ENCODE measurements at regions not wholly inside any gene's neighbourhood (a gene's known extent, or its start where the extent isn't known, plus 50 kb on each side); places are given as distances from the start of the nearest gene placed in this dataset.

GRCh38 chr1:224521904-224522734 lies 87.5 kb upstream of the WDR26 start:
- intact Hi-C loops (cut with DNase I; ENCODE audit: low total_unique reads): no loop called here

GRCh38 chr1:224523676-224524075 lies 89.1 kb upstream of the WDR26 start:
- in situ Hi-C loops (cut with MboI; ENCODE audit: low pct_ligation_motif_present in 1 of 4, low pct_unique_long_range_greater_than_20kb in 1 of 4, low sequenced_read_pairs in 3 of 4) (no loop called here), intact Hi-C loops (cut with DNase I; ENCODE audit: low total_unique reads) (no loop called here)
- no peak overlapping the region for H3K27ac ChIP-seq
- H3K9me3 ChIP-seq: no peaks in the 10 kb centered on the region
- no peaks in the 10 kb centered on the region for H3K27me3 ChIP-seq
- no peak for DNase-seq
- TF ChIP-seq EP300 (IDR thresholded peaks at IDR 0.05; ENCODE audit: low read depth) (no peak), POLR2A (IDR thresholded peaks at IDR 0.05) (no peak), POLR2AphosphoS5 (IDR thresholded peaks at IDR 0.05) (no peak), CTCF (IDR thresholded peaks at IDR 0.05) (no peak)
- H3K4me1 ChIP-seq: no peaks in the 10 kb centered on the region
- no peaks in the 10 kb centered on the region for H3K36me3 ChIP-seq
- no peak overlapping the region for H3K4me3 ChIP-seq

More at GRCh38 chr1:224521904-224522734, 87.5 kb upstream of the WDR26 start:
- 64 to 83% methylated on average over 1 to 3 of the region's 3 CpGs for WGBS, 2 donors (ENCODE audit: low coverage in 1 of 2)
- in situ Hi-C loops (cut with MboI; ENCODE audit: low pct_ligation_motif_present in 1 of 4, low pct_unique_long_range_greater_than_20kb in 1 of 4, low sequenced_read_pairs in 3 of 4): no loop called here
- Histone ChIP-seq H3K4me1 (no peaks in the 10 kb centered on the region), H3K9me3 (no peaks in the 10 kb centered on the region), H3K27ac (no peak overlapping the region), H3K36me3 (no peaks in the 10 kb centered on the region), H3K27me3 (no peaks in the 10 kb centered on the region), H3K4me3 (no peak overlapping the region)
- no peak for TF ChIP-seq POLR2AphosphoS5 (IDR thresholded peaks at IDR 0.05)
- peak in 1 of 5 experiments; percentile 7 for TF ChIP-seq CTCF (IDR thresholded peaks at IDR 0.05)
- TF ChIP-seq EP300 (IDR thresholded peaks at IDR 0.05; ENCODE audit: low read depth): no peak
- TF ChIP-seq POLR2A (IDR thresholded peaks at IDR 0.05): no peak
- DNase-seq: no peak

GRCh38 chr1:224524679-224525078 lies 90.1 kb upstream of the WDR26 start:
- in situ Hi-C loops (cut with MboI; ENCODE audit: low pct_ligation_motif_present in 1 of 4, low pct_unique_long_range_greater_than_20kb in 1 of 4, low sequenced_read_pairs in 3 of 4): no loop called here
- TF ChIP-seq POLR2A (IDR thresholded peaks at IDR 0.05) (no peak), POLR2AphosphoS5 (IDR thresholded peaks at IDR 0.05) (no peak), CTCF (IDR thresholded peaks at IDR 0.05) (no peak), EP300 (IDR thresholded peaks at IDR 0.05; ENCODE audit: low read depth) (no peak)
- H3K27ac ChIP-seq: no peak overlapping the region
- H3K4me1 ChIP-seq: no peaks in the 10 kb centered on the region
- H3K27me3 ChIP-seq: no peaks in the 10 kb centered on the region
- H3K9me3 ChIP-seq: no peaks in the 10 kb centered on the region
- WGBS, 2 donors (ENCODE audit: low coverage in 1 of 2): 85 to 92% methylated on average over 4 of the region's 4 CpGs
- intact Hi-C loops (cut with DNase I; ENCODE audit: low total_unique reads): no loop called here
- DNase-seq: no peak
- H3K4me3 ChIP-seq: no peak overlapping the region
- H3K36me3 ChIP-seq: no peaks in the 10 kb centered on the region

- Histone ChIP-seq H3K27ac (no peak overlapping the region), H3K9me3 (no peaks in the 10 kb centered on the region), H3K4me3 (no peak overlapping the region), H3K4me1 (no peaks in the 10 kb centered on the region), H3K27me3 (no peaks in the 10 kb centered on the region), H3K36me3 (no peaks in the 10 kb centered on the region)
- no peak for DNase-seq
- in situ Hi-C loops (cut with MboI; ENCODE audit: low pct_ligation_motif_present in 1 of 4, low pct_unique_long_range_greater_than_20kb in 1 of 4, low sequenced_read_pairs in 3 of 4): no loop called here
- WGBS, 2 donors (ENCODE audit: low coverage in 1 of 2): 80 to 87% methylated on average over 2 to 4 of the region's 4 CpGs
- intact Hi-C loops (cut with DNase I; ENCODE audit: low total_unique reads): no loop called here
- no peak for TF ChIP-seq CTCF (IDR thresholded peaks at IDR 0.05)
- TF ChIP-seq POLR2AphosphoS5 (IDR thresholded peaks at IDR 0.05): no peak
- no peak for TF ChIP-seq POLR2A (IDR thresholded peaks at IDR 0.05)
- no peak for TF ChIP-seq EP300 (IDR thresholded peaks at IDR 0.05; ENCODE audit: low read depth)
Observed at GRCh38 chr1:224525411-224526040, 90.6 kb upstream of the CNIH3 start.

All from transverse colon (tissue), 4 donors.